Adrenal gland (tissue), 9 donors: ENCODE measurements at regions not wholly inside any gene's neighbourhood (a gene's known extent, or its start where the extent isn't known, plus 50 kb on each side); places are given as distances from the start of the nearest gene placed in this dataset.

Experiments used
- DNase-seq, 7 donors: peaks; one replicate each; pipeline ENCODE4 v3.0.0-alpha.2; 2019 to 2020
- H3K27ac ChIP-seq, 5 donors: fragments of 200-600 bp; sonication (generic) in 4 of 5; 1 replicate in 3 of 5; 2 replicates in 2 of 5; pipeline versions ENCODE4 v1.5.1 to v1.8.0; 2016 to 2020; ENCODE audit warnings: mild to moderate bottlenecking in 1 of 5
- H3K27me3 ChIP-seq: fragments of 200-600 bp; 2 replicates; pipeline ENCODE4 v1.8.0; 2021
- H3K36me3 ChIP-seq, 2 donors: fragments of 200-600 bp; replicated peaks in 1 of 2; 1 replicate in 1 of 2; 2 replicates in 1 of 2; pipeline versions ENCODE4 v1.5.1 to v1.8.0; 2018 to 2022
- H3K4me1 ChIP-seq, 2 donors: fragments of 200-600 bp; replicated peaks in 1 of 2; 1 replicate in 1 of 2; 2 replicates in 1 of 2; pipeline versions ENCODE4 v1.5.1 to v1.8.0; 2018 to 2021
- H3K4me3 ChIP-seq, 4 donors: fragments of 200-600 bp; sonication (generic) in 3 of 4; one replicate each; pipeline ENCODE4 v1.5.1; 2016 to 2018
- H3K9me3 ChIP-seq, 3 donors: fragments of 200-600 bp; sonication (generic) in 1 of 3; replicated peaks in 1 of 3; 1 replicate in 2 of 3; 2 replicates in 1 of 3; pipeline versions ENCODE4 v1.5.1 to v1.8.0; 2016 to 2021
- CTCF ChIP-seq, 6 experiments: fragments of 450-650 bp in 4 of 6; fragments of 200-600 bp in 2 of 6; sonication (generic) in 1 of 6; IDR thresholded peaks; 1 replicate in 5 of 6; 2 replicates in 1 of 6; pipeline versions ENCODE4 v1.5.1 to v1.8.0; 2016 to 2021; ENCODE audit warnings: antibody characterized with exemption in 6 of 6, mild to moderate bottlenecking in 2 of 6, moderate library complexity in 1 of 6
- POLR2A ChIP-seq, 2 donors: fragments of 450-650 bp; IDR thresholded peaks; one replicate each; pipeline ENCODE4 v1.6.1; 2017; ENCODE audit warnings: antibody characterized with exemption in 2 of 2, mild to moderate bottlenecking in 2 of 2, moderate library complexity in 1 of 2
- WGBS, 4 donors: extraction: QIAGEN DNeasy Blood & Tissue Kit in 2 of 4; methylation state at CpG; one replicate each; pipeline versions ENCODE4 v1.1.5 to v1.1.7; 2013 to 2017; 5-methylcytosine and 5-hydroxymethylcytosine counted together
- intact Hi-C, 2 donors: fragments of 100-400 bp; cut with DNase I; formaldehyde crosslinking; loops; one replicate each; pipeline versions ENCODE4 v1.14.1 to v1.15.0; 2022 to 2023
- donor health status: healthy with polysubstance abuse.
- donor health status: Bipolar disorder and iron deficiency.
- donor health status: DM: yes; HTN: yes; CAD: no.
- donor health status: DM: no; HTN: no; CAD: no.
- donor health status: DM: no; HTN: no; CAD: no.

- peak overlapping the region in 3 of 5 donors; percentile 32 to 84 (median 69) for H3K27ac ChIP-seq
- TF ChIP-seq POLR2A (IDR thresholded peaks at IDR 0.05), result no peak
- no peak for TF ChIP-seq CTCF (IDR thresholded peaks at IDR 0.05)
- WGBS, 4 donors, result 69 to 81% (median 73%) methylated on average over 4 of the region's 4 CpGs
Observed at GRCh38 chr13:44305917-44306370, 67.7 kb upstream of the SERP2 start.

GRCh38 chr13:44306371-44307192 lies 67.0 kb upstream of the SERP2 start:
- Histone ChIP-seq H3K9me3 (no peaks in the 10 kb centered on the region), H3K4me3 (peak overlapping the region in 1 of 4 donors; percentile 38), H3K36me3 (no peaks in the 10 kb centered on the region), H3K27ac (peak overlapping the region in 3 of 5 donors; percentile 69 to 91 (median 84)), H3K4me1 (peaks cover 0 to 24% of the 10 kb centered on the region in 2 donors), H3K27me3 (no peaks in the 10 kb centered on the region)
- intact Hi-C loops, result no loop called here
- WGBS, 4 donors, result 17 to 26% (median 22%) methylated on average over 11 to 14 of the region's 14 CpGs
- no peak for TF ChIP-seq CTCF (IDR thresholded peaks at IDR 0.05)
- TF ChIP-seq POLR2A (IDR thresholded peaks at IDR 0.05), result no peak
- peak; percentile 62 to 83 (median 68) for DNase-seq

More at GRCh38 chr13:44305917-44306370, 67.7 kb upstream of the SERP2 start:
- Histone ChIP-seq H3K27me3 (no peaks in the 10 kb centered on the region), H3K4me3 (no peak overlapping the region), H3K4me1 (peaks cover 0 to 31% of the 10 kb centered on the region in 2 donors), H3K36me3 (no peaks in the 10 kb centered on the region), H3K9me3 (no peaks in the 10 kb centered on the region)
- intact Hi-C loops, result no loop called here
- DNase-seq, result no peak

- intact Hi-C loops, result no loop called here
- H3K9me3 ChIP-seq, result no peaks in the 10 kb centered on the region
- TF ChIP-seq CTCF (IDR thresholded peaks at IDR 0.05) (no peak), POLR2A (IDR thresholded peaks at IDR 0.05) (no peak)
- H3K27me3 ChIP-seq, result no peaks in the 10 kb centered on the region
- H3K36me3 ChIP-seq, result no peaks in the 10 kb centered on the region
- H3K4me3 ChIP-seq, result no peak overlapping the region
- peaks cover 0 to 24% of the 10 kb centered on the region in 2 donors for H3K4me1 ChIP-seq
- 66 to 77% (median 68%) methylated on average over 4 of the region's 4 CpGs for WGBS, 4 donors
- H3K27ac ChIP-seq, result peak overlapping the region in 2 of 5 donors; percentile 44 to 84
- no peak for DNase-seq
Observed at GRCh38 chr13:44307255-44307654, 66.4 kb upstream of the SERP2 start.

GRCh38 chr13:44307844-44308243 lies 65.8 kb upstream of the SERP2 start:
- TF ChIP-seq POLR2A (IDR thresholded peaks at IDR 0.05), result no peak
- TF ChIP-seq CTCF (IDR thresholded peaks at IDR 0.05), result no peak
- H3K27ac ChIP-seq, result peak overlapping the region in 1 of 5 donors; percentile 84
- H3K27me3 ChIP-seq, result no peaks in the 10 kb centered on the region
- no peaks in the 10 kb centered on the region for H3K36me3 ChIP-seq
- H3K4me1 ChIP-seq, result peaks cover 0 to 24% of the 10 kb centered on the region in 2 donors
- no peak for DNase-seq
- 85 to 100% (median 92%) methylated on average over 2 of the region's 2 CpGs for WGBS, 4 donors
- H3K9me3 ChIP-seq, result no peaks in the 10 kb centered on the region
- no peak overlapping the region for H3K4me3 ChIP-seq
- intact Hi-C loops, result no loop called here
